HEK293 (cell line): ENCODE measurements at regions not wholly inside any gene's neighbourhood (a gene's known extent, or its start where the extent isn't known, plus 50 kb on each side); places are given as distances from the start of the nearest gene placed in this dataset.

Source experiments
- CTCF ChIA-PET: fragments of 350-600 bp; formaldehyde crosslinking; extraction: SDS; loops from one replicate; lab custom pipeline; 2021; ENCODE audit warnings: antibody characterized with exemption; lab: Yijun Ruan, JAX
- POLR2A ChIA-PET: fragments of 300-600 bp; formaldehyde crosslinking; extraction: SDS; loops from one replicate; lab custom pipeline; 2020; ENCODE audit warnings: antibody characterized with exemption, inconsistent platforms; lab: Yijun Ruan, JAX
- H3K27ac ChIP-seq: fragments of 200-500 bp; sonication (Bioruptor generic); 2 replicates; pipeline ENCODE4 v1.5.1; 2014; ENCODE audit warnings: low read depth, low read length, control low read depth, inconsistent platforms; ENCODE audit errors: extremely low read depth
- H3K36me3 ChIP-seq, 2 experiments: fragments of 200-500 bp in 1 of 2; sonication (Bioruptor generic) in 1 of 2; 1 replicate in 1 of 2; 2 replicates in 1 of 2; pipeline ENCODE4 v1.5.1; 2014 to 2017; ENCODE audit warnings: inconsistent platforms in 2 of 2, low read length in 2 of 2; ENCODE audit not compliant: control insufficient read depth in 2 of 2, insufficient read depth in 1 of 2
- H3K4me1 ChIP-seq: fragments of 200-500 bp; sonication (Bioruptor generic); 2 replicates; pipeline ENCODE4 v1.5.1; 2014; ENCODE audit warnings: mild to moderate bottlenecking, low read length, inconsistent platforms; ENCODE audit not compliant: control insufficient read depth, insufficient read depth
- H3K4me3 ChIP-seq: 2 replicates; pipeline ENCODE4 v1.5.1; 2011; ENCODE audit warnings: low read depth, mild to moderate bottlenecking, control low read depth, low read length, moderate library complexity
- H3K9me3 ChIP-seq: fragments of 200-500 bp; sonication (Bioruptor generic); 2 replicates; pipeline ENCODE4 v1.5.1; 2014; ENCODE audit warnings: low read depth, low read length, inconsistent platforms; ENCODE audit not compliant: control insufficient read depth, insufficient read depth
- BCL11A ChIP-seq: fragments of 450-650 bp; formaldehyde crosslinking; IDR thresholded peaks from 2 replicates; pipeline ENCODE4 v1.5.1; 2016; ENCODE audit warnings: low read depth, missing biosample characterization, missing genetic modification characterization
- OSR2 ChIP-seq: fragments of 450-650 bp; formaldehyde crosslinking; IDR thresholded peaks from 2 replicates; pipeline ENCODE4 v1.5.1; 2016; ENCODE audit warnings: missing biosample characterization, missing genetic modification characterization
- REPIN1 ChIP-seq: fragments of 450-650 bp; formaldehyde crosslinking; IDR thresholded peaks from 2 replicates; pipeline ENCODE4 v1.5.1; 2017; ENCODE audit warnings: missing biosample characterization, missing genetic modification characterization, low read depth
- SCRT2 ChIP-seq: fragments of 450-650 bp; formaldehyde crosslinking; IDR thresholded peaks from 2 replicates; pipeline ENCODE4 v1.5.1; 2016; ENCODE audit warnings: missing biosample characterization, missing genetic modification characterization
- SETDB1 ChIP-seq: IDR thresholded peaks from one replicate; pipeline ENCODE4 v1.6.1; 2017; ENCODE audit warnings: mild to moderate bottlenecking, low read length, moderate library complexity, mixed read lengths; ENCODE audit not compliant: insufficient read length
- YY1 ChIP-seq: fragments of 450-650 bp; formaldehyde crosslinking; IDR thresholded peaks from 2 replicates; pipeline ENCODE4 v1.5.1; 2018; ENCODE audit warnings: missing biosample characterization, missing genetic modification characterization
- ZBTB17 ChIP-seq: fragments of 450-650 bp; formaldehyde crosslinking; IDR thresholded peaks from 2 replicates; pipeline ENCODE4 v1.5.1; 2016; ENCODE audit warnings: missing biosample characterization, missing genetic modification characterization
- ZBTB20 ChIP-seq: fragments of 450-650 bp; formaldehyde crosslinking; IDR thresholded peaks from 2 replicates; pipeline ENCODE4 v1.5.1; 2016; ENCODE audit warnings: missing biosample characterization, missing genetic modification characterization
- ZBTB21 ChIP-seq: fragments of 450-650 bp; formaldehyde crosslinking; IDR thresholded peaks from 2 replicates; pipeline ENCODE4 v1.5.1; 2017; ENCODE audit warnings: missing biosample characterization, missing genetic modification characterization
- ZFP3 ChIP-seq: fragments of 450-650 bp; formaldehyde crosslinking; IDR thresholded peaks from 2 replicates; pipeline ENCODE4 v1.5.1; 2016; ENCODE audit warnings: low read depth, missing biosample characterization, missing genetic modification characterization
- ZNF184 ChIP-seq: fragments of 450-650 bp; IDR thresholded peaks from 2 replicates; pipeline ENCODE4 v1.5.1; 2018; ENCODE audit warnings: missing biosample characterization, mild to moderate bottlenecking, missing genetic modification characterization
- ZNF292 ChIP-seq: fragments of 450-650 bp; formaldehyde crosslinking; IDR thresholded peaks from 2 replicates; pipeline ENCODE4 v1.5.1; 2016; ENCODE audit warnings: low read depth, missing biosample characterization, missing genetic modification characterization, borderline replicate concordance
- ZNF354C ChIP-seq: fragments of 450-650 bp; formaldehyde crosslinking; IDR thresholded peaks from 2 replicates; pipeline ENCODE4 v1.5.1; 2016; ENCODE audit warnings: missing biosample characterization, missing genetic modification characterization, low read depth, borderline replicate concordance
- ZNF391 ChIP-seq: fragments of 450-650 bp; formaldehyde crosslinking; IDR thresholded peaks from 2 replicates; pipeline ENCODE4 v1.5.1; 2016; ENCODE audit warnings: low read depth, missing biosample characterization, missing genetic modification characterization, borderline replicate concordance
- ZNF670 ChIP-seq: fragments of 450-650 bp; formaldehyde crosslinking; IDR thresholded peaks from 2 replicates; pipeline ENCODE4 v1.5.1; 2016; ENCODE audit warnings: missing biosample characterization, missing genetic modification characterization, low read depth
- ZNF792 ChIP-seq: fragments of 450-650 bp; formaldehyde crosslinking; IDR thresholded peaks from 2 replicates; pipeline ENCODE4 v1.5.1; 2016; ENCODE audit warnings: missing biosample characterization, missing genetic modification characterization
- ZSCAN30 ChIP-seq: fragments of 450-650 bp; IDR thresholded peaks from 2 replicates; pipeline ENCODE4 v1.5.1; 2018; ENCODE audit warnings: missing biosample characterization, mild to moderate bottlenecking, missing genetic modification characterization, moderate library complexity
- ZXDB ChIP-seq: fragments of 450-650 bp; formaldehyde crosslinking; IDR thresholded peaks from 2 replicates; pipeline ENCODE4 v1.5.1; 2016; ENCODE audit warnings: missing biosample characterization, missing genetic modification characterization
- TF ChIP-seq, protein P1 (sequence below): fragments of 450-650 bp; formaldehyde crosslinking; IDR thresholded peaks from 2 replicates; pipeline ENCODE4 v1.5.1; 2016; ENCODE audit warnings: missing biosample characterization, missing genetic modification characterization
- TF ChIP-seq, protein P2 (sequence below): fragments of 450-650 bp; formaldehyde crosslinking; IDR thresholded peaks from 2 replicates; pipeline ENCODE4 v1.5.1; 2016; ENCODE audit warnings: missing biosample characterization, missing genetic modification characterization, low read depth
- TF ChIP-seq, protein P3 (sequence below): fragments of 450-650 bp; IDR thresholded peaks from 2 replicates; pipeline ENCODE4 v1.5.1; 2018; ENCODE audit warnings: missing biosample characterization, mild to moderate bottlenecking, missing genetic modification characterization
- TF ChIP-seq, protein P4 (sequence below): fragments of 450-650 bp; formaldehyde crosslinking; optimal IDR thresholded peaks from 2 replicates; pipeline ENCODE3; 2016; ENCODE audit warnings: missing biosample characterization, mild to moderate bottlenecking, missing genetic modification characterization

DNA sequence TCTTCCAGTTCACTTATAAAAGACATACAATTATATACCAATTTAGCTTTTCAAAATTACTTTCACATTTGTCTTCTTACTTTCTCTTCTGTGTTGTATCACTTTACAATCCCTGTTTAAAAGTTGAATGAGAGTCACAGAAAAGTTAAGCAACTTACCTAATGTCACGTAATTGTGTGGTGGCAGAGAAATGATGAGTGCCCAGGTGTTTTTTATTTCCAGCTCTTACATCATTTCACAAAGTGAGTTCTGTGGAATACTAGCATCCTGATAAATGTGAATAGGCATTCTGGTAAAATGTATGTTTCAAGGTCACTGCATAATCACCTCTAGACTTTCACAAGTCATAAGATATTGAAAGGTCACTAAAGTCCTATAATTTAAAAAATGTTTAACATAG is 133.0 kb upstream of the FIBIN start (continued):
- TF ChIP-seq SCRT2 = no peak
- no peak for TF ChIP-seq ZNF292 (tag by site-specific recombination)
- no peak for TF ChIP-seq ZSCAN30 (tag by site-specific recombination)
- TF ChIP-seq, protein P1, sequence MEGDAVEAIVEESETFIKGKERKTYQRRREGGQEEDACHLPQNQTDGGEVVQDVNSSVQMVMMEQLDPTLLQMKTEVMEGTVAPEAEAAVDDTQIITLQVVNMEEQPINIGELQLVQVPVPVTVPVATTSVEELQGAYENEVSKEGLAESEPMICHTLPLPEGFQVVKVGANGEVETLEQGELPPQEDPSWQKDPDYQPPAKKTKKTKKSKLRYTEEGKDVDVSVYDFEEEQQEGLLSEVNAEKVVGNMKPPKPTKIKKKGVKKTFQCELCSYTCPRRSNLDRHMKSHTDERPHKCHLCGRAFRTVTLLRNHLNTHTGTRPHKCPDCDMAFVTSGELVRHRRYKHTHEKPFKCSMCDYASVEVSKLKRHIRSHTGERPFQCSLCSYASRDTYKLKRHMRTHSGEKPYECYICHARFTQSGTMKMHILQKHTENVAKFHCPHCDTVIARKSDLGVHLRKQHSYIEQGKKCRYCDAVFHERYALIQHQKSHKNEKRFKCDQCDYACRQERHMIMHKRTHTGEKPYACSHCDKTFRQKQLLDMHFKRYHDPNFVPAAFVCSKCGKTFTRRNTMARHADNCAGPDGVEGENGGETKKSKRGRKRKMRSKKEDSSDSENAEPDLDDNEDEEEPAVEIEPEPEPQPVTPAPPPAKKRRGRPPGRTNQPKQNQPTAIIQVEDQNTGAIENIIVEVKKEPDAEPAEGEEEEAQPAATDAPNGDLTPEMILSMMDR (tag by site-specific recombination) = no peak
- no peak for TF ChIP-seq SETDB1
- no peak for TF ChIP-seq OSR2 (tag by site-specific recombination)

DNA sequence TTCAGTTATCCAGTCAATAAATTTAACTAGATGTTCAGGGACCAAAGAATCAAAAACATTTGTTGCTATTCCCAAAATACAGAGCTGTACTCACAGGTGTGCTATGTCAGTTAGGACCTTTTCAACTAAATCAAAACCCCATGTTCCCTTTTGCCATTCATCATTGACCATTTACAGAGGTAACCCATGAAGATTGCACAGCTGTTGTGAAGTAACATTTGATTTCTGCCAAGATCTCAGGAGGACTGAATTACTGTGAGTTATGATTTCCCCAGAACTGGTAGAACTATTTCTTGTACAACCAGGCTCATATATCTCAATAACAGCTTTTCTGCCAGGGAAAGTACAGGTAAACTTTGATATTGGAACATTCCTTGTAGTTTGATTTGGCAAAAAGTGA is 131.1 kb upstream of the FIBIN start:
- H3K4me1 ChIP-seq = no peaks in the 10 kb centered on the region
- TF ChIP-seq ZNF354C (tag by site-specific recombination) (no peak), ZXDB (tag by site-specific recombination) (no peak), ZNF184 (tag by site-specific recombination) (no peak), ZFP3 (tag by site-specific recombination) (no peak), ZNF670 (no peak), ZBTB20 (tag by site-specific recombination) (no peak), ZBTB21 (no peak), ZNF391 (tag by site-specific recombination) (no peak), ZBTB17 (tag by site-specific recombination) (no peak), YY1 (no peak), REPIN1 (tag by site-specific recombination) (no peak), ZNF792 (tag by site-specific recombination) (no peak), BCL11A (tag by site-specific recombination) (no peak)
- TF ChIP-seq, protein P2, sequence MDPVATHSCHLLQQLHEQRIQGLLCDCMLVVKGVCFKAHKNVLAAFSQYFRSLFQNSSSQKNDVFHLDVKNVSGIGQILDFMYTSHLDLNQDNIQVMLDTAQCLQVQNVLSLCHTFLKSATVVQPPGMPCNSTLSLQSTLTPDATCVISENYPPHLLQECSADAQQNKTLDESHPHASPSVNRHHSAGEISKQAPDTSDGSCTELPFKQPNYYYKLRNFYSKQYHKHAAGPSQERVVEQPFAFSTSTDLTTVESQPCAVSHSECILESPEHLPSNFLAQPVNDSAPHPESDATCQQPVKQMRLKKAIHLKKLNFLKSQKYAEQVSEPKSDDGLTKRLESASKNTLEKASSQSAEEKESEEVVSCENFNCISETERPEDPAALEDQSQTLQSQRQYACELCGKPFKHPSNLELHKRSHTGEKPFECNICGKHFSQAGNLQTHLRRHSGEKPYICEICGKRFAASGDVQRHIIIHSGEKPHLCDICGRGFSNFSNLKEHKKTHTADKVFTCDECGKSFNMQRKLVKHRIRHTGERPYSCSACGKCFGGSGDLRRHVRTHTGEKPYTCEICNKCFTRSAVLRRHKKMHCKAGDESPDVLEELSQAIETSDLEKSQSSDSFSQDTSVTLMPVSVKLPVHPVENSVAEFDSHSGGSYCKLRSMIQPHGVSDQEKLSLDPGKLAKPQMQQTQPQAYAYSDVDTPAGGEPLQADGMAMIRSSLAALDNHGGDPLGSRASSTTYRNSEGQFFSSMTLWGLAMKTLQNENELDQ = no peak
- TF ChIP-seq, protein P3, sequence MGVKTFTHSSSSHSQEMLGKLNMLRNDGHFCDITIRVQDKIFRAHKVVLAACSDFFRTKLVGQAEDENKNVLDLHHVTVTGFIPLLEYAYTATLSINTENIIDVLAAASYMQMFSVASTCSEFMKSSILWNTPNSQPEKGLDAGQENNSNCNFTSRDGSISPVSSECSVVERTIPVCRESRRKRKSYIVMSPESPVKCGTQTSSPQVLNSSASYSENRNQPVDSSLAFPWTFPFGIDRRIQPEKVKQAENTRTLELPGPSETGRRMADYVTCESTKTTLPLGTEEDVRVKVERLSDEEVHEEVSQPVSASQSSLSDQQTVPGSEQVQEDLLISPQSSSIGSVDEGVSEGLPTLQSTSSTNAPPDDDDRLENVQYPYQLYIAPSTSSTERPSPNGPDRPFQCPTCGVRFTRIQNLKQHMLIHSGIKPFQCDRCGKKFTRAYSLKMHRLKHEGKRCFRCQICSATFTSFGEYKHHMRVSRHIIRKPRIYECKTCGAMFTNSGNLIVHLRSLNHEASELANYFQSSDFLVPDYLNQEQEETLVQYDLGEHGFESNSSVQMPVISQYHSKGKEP (tag by site-specific recombination) = no peak
- TF ChIP-seq, protein P4, sequence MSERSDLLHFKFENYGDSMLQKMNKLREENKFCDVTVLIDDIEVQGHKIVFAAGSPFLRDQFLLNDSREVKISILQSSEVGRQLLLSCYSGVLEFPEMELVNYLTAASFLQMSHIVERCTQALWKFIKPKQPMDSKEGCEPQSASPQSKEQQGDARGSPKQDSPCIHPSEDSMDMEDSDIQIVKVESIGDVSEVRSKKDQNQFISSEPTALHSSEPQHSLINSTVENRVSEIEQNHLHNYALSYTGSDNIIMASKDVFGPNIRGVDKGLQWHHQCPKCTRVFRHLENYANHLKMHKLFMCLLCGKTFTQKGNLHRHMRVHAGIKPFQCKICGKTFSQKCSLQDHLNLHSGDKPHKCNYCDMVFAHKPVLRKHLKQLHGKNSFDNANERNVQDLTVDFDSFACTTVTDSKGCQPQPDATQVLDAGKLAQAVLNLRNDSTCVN (tag by site-specific recombination) = no peak
- TF ChIP-seq, all 188 proteins: peak for 0
- Histone ChIP-seq H3K9me3 (no peaks in the 10 kb centered on the region), H3K27ac (no peak overlapping the region), H3K4me3 (no peak overlapping the region), H3K36me3 (no peaks in the 10 kb centered on the region)
- ChIA-PET POLR2A (no interaction called here), CTCF (interaction anchor here (0.6 kb wide), 2 partner anchors 62 to 325 kb away, joined by 3 to 4 read pairs; no protein-coding TSS in a partner anchor)
